Brain microvascular endothelial cell (primary cell): ENCODE measurements at regions not wholly inside any gene's neighbourhood (a gene's known extent, or its start where the extent isn't known, plus 50 kb on each side); places are given as distances from the start of the nearest gene placed in this dataset.

Experiments
- DNase-seq: peaks from one replicate; pipeline ENCODE4 v3.0.0-alpha.2; 2020
- H3K27ac ChIP-seq: fragments of 250-450 bp; sonication (Bioruptor Pico); 2 replicates; pipeline ENCODE4 v1.5.1; 2020; ENCODE audit warnings: mild to moderate bottlenecking, moderate library complexity
- H3K27me3 ChIP-seq: fragments of 250-450 bp; sonication (Bioruptor Pico); replicated peaks from 2 replicates; pipeline ENCODE4 v1.5.1; 2020; ENCODE audit warnings: mild to moderate bottlenecking
- H3K36me3 ChIP-seq: fragments of 250-450 bp; sonication (Bioruptor Pico); replicated peaks from 2 replicates; pipeline ENCODE4 v1.5.1; 2020; ENCODE audit warnings: mild to moderate bottlenecking
- H3K4me3 ChIP-seq: 2 replicates; pipeline ENCODE4 v1.5.1; 2011; ENCODE audit warnings: low read depth, mild to moderate bottlenecking, control low read depth, low read length, moderate library complexity
- in situ Hi-C: cut with HindIII; loops from 2 replicates; pipeline ENCODE4 v1.10.0; 2017; ENCODE audit warnings: low sequenced_read_pairs, low pct_ligation_motif_present
- TF ChIP-seq, protein P1 (sequence below): IDR thresholded peaks from 2 replicates; pipeline ENCODE4 v1.5.1; 2011; ENCODE audit warnings: low read depth, mild to moderate bottlenecking, moderate library complexity, low read length, control low read depth, inconsistent platforms; ENCODE audit errors: missing control alignments

DNA sequence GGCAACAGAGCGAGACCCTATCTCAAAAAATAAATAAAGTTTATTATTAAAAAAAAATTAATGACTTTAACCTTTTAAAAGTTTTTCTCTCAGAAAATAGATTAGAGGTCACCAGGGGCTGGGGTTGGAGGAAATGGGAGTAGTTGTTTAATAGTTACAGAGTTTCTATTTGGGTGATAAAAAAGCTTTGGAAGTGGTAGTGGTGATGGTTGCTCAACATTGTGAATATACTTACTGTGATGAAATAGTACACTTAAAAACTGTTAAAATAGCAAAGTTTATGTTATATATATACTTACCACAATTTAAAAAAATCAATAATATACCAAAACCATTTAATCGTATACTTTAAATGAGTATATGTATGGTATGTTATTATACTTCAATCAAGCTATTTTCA, 59.6 kb downstream of the ARL6IP4 start:
- Histone ChIP-seq H3K36me3 (no peaks in the 10 kb centered on the region), H3K27ac (no peak overlapping the region), H3K4me3 (no peak overlapping the region), H3K27me3 (no peaks in the 10 kb centered on the region)
- TF ChIP-seq, protein P1, sequence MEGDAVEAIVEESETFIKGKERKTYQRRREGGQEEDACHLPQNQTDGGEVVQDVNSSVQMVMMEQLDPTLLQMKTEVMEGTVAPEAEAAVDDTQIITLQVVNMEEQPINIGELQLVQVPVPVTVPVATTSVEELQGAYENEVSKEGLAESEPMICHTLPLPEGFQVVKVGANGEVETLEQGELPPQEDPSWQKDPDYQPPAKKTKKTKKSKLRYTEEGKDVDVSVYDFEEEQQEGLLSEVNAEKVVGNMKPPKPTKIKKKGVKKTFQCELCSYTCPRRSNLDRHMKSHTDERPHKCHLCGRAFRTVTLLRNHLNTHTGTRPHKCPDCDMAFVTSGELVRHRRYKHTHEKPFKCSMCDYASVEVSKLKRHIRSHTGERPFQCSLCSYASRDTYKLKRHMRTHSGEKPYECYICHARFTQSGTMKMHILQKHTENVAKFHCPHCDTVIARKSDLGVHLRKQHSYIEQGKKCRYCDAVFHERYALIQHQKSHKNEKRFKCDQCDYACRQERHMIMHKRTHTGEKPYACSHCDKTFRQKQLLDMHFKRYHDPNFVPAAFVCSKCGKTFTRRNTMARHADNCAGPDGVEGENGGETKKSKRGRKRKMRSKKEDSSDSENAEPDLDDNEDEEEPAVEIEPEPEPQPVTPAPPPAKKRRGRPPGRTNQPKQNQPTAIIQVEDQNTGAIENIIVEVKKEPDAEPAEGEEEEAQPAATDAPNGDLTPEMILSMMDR = no peak
- DNase-seq = no peak
- in situ Hi-C loops = loop anchor here (10.0 kb wide), 1 partner anchor 195 kb away; the partner anchor contains the start of genes MPHOSPH9 and MTRFR

DNA sequence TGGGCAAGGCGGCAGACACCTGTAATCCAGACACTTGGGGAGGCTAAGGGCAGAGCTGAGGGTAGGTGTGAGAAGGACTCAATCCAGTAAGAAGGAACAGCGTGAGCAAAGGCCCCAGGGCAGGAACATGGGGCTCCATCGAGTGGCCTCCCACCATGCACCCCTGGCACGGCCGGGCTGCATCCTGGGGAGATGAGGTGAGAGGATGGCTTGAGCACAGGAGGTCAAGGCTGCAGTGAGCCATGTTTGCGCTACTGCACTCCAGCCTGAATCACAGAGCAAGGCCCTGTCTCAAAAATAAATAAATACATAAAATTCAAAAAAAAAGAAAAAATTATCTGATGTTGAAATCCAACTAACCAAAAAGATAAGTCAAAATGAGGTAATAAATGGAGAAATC, 58.5 kb downstream of the ARL6IP4 start:
- no peak overlapping the region for H3K4me3 ChIP-seq
- H3K27me3 ChIP-seq = no peaks in the 10 kb centered on the region
- DNase-seq = no peak
- TF ChIP-seq, protein P1 = no peak
- in situ Hi-C loops = no loop called here
- no peak overlapping the region for H3K27ac ChIP-seq
- H3K36me3 ChIP-seq = no peaks in the 10 kb centered on the region

DNA sequence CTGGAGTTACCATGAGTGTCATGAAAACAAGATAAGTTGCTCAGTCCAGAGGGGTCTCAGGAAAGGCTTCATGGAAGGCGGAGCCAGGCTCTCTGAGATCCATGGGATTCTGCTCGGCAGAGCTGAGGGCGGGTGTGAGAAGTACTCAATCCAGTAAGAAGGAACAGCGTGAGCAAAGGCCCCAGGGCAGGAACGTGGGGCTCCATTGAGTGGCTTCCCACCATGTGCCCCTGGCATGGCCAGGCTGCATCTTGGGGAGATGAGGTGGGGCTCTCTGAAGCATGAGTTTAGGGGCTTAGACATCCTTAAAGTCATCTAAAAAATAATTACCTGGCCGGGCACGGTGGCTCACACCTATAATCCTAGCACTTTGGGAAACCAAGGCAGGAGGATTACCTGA, 58.0 kb downstream of the ARL6IP4 start:
- in situ Hi-C loops = no loop called here

DNA sequence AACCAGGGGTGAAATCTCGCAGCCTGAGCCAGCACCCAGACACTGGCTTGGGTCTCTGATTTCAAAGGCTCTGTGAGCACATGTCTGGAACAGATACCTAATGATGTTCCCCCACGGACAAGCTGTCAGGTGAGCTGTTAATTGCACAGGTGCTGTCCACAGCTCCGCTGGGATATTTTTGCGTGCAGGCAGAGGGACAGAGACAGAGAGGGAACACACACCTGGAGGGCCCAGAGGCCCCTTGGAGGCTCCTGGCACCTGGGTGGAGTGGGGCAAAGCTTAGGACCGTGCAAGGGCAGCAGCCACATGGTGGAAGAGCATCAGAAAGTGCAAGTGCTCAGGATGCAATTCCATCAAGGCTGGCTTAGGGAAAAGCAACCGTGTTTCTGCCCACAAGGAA, 57.3 kb downstream of the ARL6IP4 start:
- in situ Hi-C loops = no loop called here
- no peaks in the 10 kb centered on the region for H3K27me3 ChIP-seq
- DNase-seq = no peak
- H3K4me3 ChIP-seq = no peak overlapping the region
- TF ChIP-seq, protein P1 = no peak
- no peaks in the 10 kb centered on the region for H3K36me3 ChIP-seq
- H3K27ac ChIP-seq = no peak overlapping the region

More for the DNA sequence above, 58.0 kb downstream of the ARL6IP4 start:
- H3K27me3 ChIP-seq = no peaks in the 10 kb centered on the region
- H3K27ac ChIP-seq = no peak overlapping the region
- TF ChIP-seq, protein P1 = no peak
- no peak for DNase-seq
- H3K4me3 ChIP-seq = no peak overlapping the region
- no peaks in the 10 kb centered on the region for H3K36me3 ChIP-seq

DNA sequence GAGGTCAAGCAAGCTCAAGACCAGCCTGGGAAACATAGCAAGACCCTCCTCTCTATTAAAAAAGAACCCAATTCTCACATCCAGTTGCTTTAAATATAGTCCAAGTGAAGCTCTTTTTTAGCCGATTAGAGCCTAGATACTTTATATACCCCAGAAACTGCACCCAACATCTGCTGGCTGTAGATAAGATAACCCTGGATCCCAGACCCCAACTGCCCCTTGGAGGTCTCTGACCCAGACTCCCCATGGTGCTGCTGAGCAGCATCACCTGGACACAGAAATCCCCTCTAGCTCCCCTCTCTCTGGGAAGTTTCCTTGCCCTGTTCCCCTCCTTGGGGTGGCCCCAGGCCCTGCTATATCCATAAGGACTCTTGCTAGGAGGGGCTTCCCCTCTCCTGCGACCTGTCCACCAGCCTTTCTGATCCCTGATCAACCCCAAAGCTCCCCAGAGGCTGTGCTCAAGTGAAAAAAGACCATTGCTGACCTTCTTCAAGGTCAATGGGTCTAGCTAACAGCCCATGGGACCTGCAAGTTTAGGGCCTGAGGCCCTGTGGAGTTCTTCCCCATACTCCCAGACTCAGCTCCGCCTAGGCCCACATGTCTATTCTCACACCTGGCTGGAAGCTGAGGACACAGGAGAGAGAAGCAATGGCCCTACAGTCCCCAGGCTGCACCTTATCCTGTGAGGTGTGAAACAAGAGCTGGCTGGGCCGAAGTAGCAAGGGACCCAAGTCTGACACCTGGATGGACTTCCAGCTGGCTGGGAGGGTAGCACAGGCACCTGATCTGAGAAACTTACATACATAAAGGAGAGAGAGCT, 56.2 kb downstream of the ARL6IP4 start:
- no peak for DNase-seq
- Histone ChIP-seq H3K36me3 (no peaks in the 10 kb centered on the region), H3K27me3 (no peaks in the 10 kb centered on the region), H3K27ac (no peak overlapping the region), H3K4me3 (no peak overlapping the region)
- in situ Hi-C loops = no loop called here
- TF ChIP-seq, protein P1 = no peak

DNA sequence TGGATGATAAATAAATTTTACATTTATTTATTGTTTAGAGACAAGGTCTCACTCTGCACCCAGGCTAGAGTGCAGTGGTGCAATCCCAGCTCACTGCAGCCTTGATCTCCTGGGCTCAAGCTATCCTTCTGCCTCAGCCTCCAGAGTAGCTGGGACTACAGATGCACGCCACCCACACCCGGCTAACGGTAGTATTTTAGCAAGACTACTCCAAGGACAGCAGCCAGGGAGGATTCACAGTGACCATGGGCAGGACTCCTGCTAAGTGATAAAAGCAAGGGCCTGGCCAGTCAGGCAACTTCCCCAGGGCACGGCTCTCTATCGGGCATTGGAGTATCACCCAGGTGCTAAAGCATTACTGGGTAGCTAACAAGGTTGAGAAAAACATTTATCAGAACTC, 55.4 kb downstream of the ARL6IP4 start:
- TF ChIP-seq, protein P1 = no peak
- no peak overlapping the region for H3K4me3 ChIP-seq
- in situ Hi-C loops = no loop called here
- H3K36me3 ChIP-seq = no peaks in the 10 kb centered on the region
- no peak for DNase-seq
- H3K27ac ChIP-seq = no peak overlapping the region
- no peaks in the 10 kb centered on the region for H3K27me3 ChIP-seq
